ENCODE measurements at regions not wholly inside any gene's neighbourhood (a gene's known extent, or its start where the extent isn't known, plus 50 kb on each side); places are given as distances from the start of the nearest gene placed in this dataset.

DNA sequence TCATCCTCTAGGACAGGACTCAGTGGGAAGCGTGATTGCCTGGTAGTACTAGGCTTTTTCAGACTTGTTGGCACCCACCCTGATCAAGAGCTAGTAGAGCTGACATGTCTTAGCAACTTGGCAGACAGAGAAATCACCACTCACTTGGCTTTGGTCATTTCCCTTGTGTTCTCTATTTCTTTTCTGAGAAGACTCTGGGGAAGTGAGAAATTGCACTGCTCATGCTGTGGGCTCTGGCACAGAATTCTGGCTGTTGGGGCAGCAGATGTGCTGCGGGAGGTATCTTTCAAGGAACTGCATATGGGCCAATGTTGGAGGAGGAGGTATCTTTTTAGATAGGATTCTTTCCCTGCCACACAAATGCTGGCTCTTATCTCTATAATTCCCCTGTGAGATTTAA is 529.1 kb upstream of the MEX3C start:
- TF ChIP-seq YY1 (IDR thresholded peaks at IDR 0.05; ENCODE audit: extremely low read depth, insufficient replicate concordance, low read depth, low read length) = no peak
- H3K4me3 ChIP-seq (replicated peaks in 1 of 2; ENCODE audit: low read depth in 1 of 2, low read length in 2 of 2) = no peak overlapping the region
- ATAC-seq (no peak), DNase-seq (ENCODE audit: low read depth, low spot score) (no peak)
- H3K36me3 ChIP-seq (ENCODE audit: control insufficient read depth in 1 of 2, insufficient read depth in 2 of 2, low read length in 2 of 2) = no peaks in the 10 kb centered on the region
- POLR2A ChIA-PET = no interaction called here
- H3K27me3 ChIP-seq (ENCODE audit: insufficient read depth, low read length) = no peaks in the 10 kb centered on the region
- no peaks in the 10 kb centered on the region for H3K79me2 ChIP-seq (ENCODE audit: insufficient read depth, low read length)
- no peak overlapping the region for H3K9ac ChIP-seq (ENCODE audit: low read length)
- H2AFZ ChIP-seq (ENCODE audit: low read depth, low read length, poor library complexity, severe bottlenecking) = no peak overlapping the region
- no peak overlapping the region for H3K27ac ChIP-seq (ENCODE audit: low read depth, low read length)
- no TSS peak for BruUV-seq (replicated peaks)
- H4K20me1 ChIP-seq (ENCODE audit: insufficient read depth) = no peaks in the 10 kb centered on the region
- RAD21 ChIA-PET (ENCODE audit: low non-redundant PET in 1 of 2, low total read pairs in 2 of 2, uncharacterized antibody in 2 of 2, unreplicated experiment in 2 of 2) = no interaction called here
- H3K4me2 ChIP-seq (ENCODE audit: low read length) = no peak overlapping the region
- no peaks in the 10 kb centered on the region for H3K4me1 ChIP-seq (ENCODE audit: control insufficient read depth in 1 of 2, insufficient read depth in 2 of 2, low read length in 2 of 2)
- H3K9me2 ChIP-seq (ENCODE audit: insufficient read depth) = no peaks in the 10 kb centered on the region
- CTCF ChIA-PET = no interaction called here
- intact Hi-C loops (cut with micrococcal nuclease) = no loop called here
- peaks cover 0 to 4% of the 10 kb centered on the region in 2 experiments; a peak in 1 of 4 replicates for H3K9me3 ChIP-seq (ENCODE audit: control insufficient read depth in 1 of 2, insufficient read depth in 1 of 2, low read depth in 1 of 2, low read length in 2 of 2)

DNA sequence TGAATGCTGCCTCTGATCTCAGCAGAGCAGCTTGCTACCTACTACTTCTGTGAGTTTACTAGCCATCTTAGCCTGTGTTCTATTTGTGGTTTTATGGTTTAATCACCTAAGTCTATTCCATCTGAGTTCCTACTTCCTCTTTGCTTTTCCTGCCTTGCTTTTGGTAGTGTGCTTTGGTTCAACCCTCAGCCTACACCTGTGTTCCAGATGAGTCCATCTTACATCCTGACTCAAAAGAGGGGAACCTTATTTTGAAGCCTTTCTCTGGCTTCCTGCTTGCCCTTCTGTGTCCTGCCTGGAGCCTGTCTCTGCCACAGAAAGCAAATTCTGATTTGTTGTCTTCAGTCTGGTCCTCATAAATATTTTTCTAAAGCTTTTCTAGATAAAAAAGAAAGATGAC is 530.3 kb upstream of the MEX3C start:
- no peaks in the 10 kb centered on the region for H3K79me2 ChIP-seq (ENCODE audit: insufficient read depth, low read length)
- no peaks in the 10 kb centered on the region for H3K36me3 ChIP-seq (ENCODE audit: control insufficient read depth in 1 of 2, insufficient read depth in 2 of 2, low read length in 2 of 2)
- intact Hi-C loops (cut with micrococcal nuclease) = no loop called here
- no peak for ATAC-seq
- H3K9me3 ChIP-seq (ENCODE audit: control insufficient read depth in 1 of 2, insufficient read depth in 1 of 2, low read depth in 1 of 2, low read length in 2 of 2) = peaks cover 0 to 4% of the 10 kb centered on the region in 2 experiments; a peak in 1 of 4 replicates
- ChIA-PET POLR2A (no interaction called here), RAD21 (ENCODE audit: low non-redundant PET in 1 of 2, low total read pairs in 2 of 2, uncharacterized antibody in 2 of 2, unreplicated experiment in 2 of 2) (no interaction called here), CTCF (no interaction called here)
- TF ChIP-seq, protein P1, sequence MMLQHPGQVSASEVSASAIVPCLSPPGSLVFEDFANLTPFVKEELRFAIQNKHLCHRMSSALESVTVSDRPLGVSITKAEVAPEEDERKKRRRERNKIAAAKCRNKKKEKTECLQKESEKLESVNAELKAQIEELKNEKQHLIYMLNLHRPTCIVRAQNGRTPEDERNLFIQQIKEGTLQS (IDR thresholded peaks at IDR 0.05) = no peak
- TF ChIP-seq SP1 (IDR thresholded peaks at IDR 0.05; ENCODE audit: low read depth) (no peak), SRF (IDR thresholded peaks at IDR 0.05; ENCODE audit: low read depth) (no peak), FOSL1 (IDR thresholded peaks at IDR 0.05; ENCODE audit: low read depth) (no peak)
- H4K20me1 ChIP-seq (ENCODE audit: insufficient read depth) = no peaks in the 10 kb centered on the region
- no peak overlapping the region for H3K4me3 ChIP-seq (replicated peaks in 1 of 2; ENCODE audit: low read depth in 1 of 2, low read length in 2 of 2)
- H3K4me2 ChIP-seq (ENCODE audit: low read length) = no peak overlapping the region
- H3K27ac ChIP-seq (ENCODE audit: low read depth, low read length) = no peak overlapping the region
- no peak overlapping the region for H2AFZ ChIP-seq (ENCODE audit: low read depth, low read length, poor library complexity, severe bottlenecking)
- no peaks in the 10 kb centered on the region for H3K9me2 ChIP-seq (ENCODE audit: insufficient read depth)
- DNase-seq (ENCODE audit: low read depth, low spot score) = no peak
- no TSS peak for BruUV-seq (replicated peaks)
- H3K27me3 ChIP-seq (ENCODE audit: insufficient read depth, low read length) = no peaks in the 10 kb centered on the region
- no peaks in the 10 kb centered on the region for H3K4me1 ChIP-seq (ENCODE audit: control insufficient read depth in 1 of 2, insufficient read depth in 2 of 2, low read length in 2 of 2)
- H3K9ac ChIP-seq (ENCODE audit: low read length) = no peak overlapping the region

Data from HCT116 (cell line).